AML-193 (cell line): ENCODE measurements at regions not wholly inside any gene's neighbourhood (a gene's known extent, or its start where the extent isn't known, plus 50 kb on each side); places are given as distances from the start of the nearest gene placed in this dataset.

Experiments
- DNase-seq, 2 experiments: peaks; one replicate each; lab custom pipeline; 2025; lab: John Stamatoyannopoulos, UW

DNA sequence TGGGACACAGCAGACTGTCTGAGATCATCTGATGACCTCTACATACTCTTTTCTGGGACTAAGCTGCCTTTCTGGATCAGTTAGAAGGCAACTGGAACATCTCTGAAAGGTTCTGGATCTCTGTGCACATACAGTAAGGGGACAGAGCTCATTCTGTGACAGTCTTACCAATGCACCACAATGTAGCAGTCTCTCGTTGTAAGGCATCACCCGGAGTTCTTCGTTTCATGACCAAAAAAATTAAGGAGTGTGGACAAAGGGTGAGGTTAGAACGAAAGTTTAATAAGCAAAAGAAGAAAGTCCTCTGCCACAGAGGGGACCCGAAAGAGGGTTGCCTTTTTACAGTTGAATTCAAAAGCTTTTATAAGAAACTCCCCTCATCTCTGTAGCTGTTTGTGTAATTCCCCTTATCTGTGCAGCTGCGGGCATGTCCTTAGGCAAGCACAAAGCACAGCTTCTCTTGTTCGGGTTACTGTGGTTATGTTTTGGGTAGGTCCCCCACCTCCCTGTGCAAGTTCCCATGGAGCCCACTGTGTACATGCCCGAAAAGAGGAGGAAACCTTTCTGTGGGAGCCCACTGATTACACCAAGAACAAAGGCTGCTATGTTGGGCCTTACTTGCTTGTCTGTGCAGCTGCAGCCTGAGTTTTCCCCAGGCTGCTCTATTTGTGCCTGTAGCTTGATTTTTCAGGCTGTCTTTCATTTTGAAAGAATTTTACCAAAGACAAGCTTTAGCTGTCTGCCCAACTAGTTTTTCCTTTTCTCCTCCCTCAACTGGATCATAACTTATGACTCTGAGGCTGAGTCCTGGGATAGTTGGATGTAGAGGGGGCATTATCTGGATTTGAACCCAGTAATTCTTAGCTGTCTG, 53.1 kb upstream of the CACNA1E start:
- DNase-seq = no peak
